AG09319 (cell line): ENCODE measurements at regions not wholly inside any gene's neighbourhood (a gene's known extent, or its start where the extent isn't known, plus 50 kb on each side); places are given as distances from the start of the nearest gene placed in this dataset.
"Not testable (repeated sequence)": the region's sequence is repeated elsewhere in the genome, so short reads cannot be mapped to it uniquely, and the experiment has no call there.

Experiments used
- DNase-seq: peaks from one replicate; pipeline ENCODE4 v3.0.0-alpha.2; 2010; ENCODE audit warnings: low read depth; ENCODE audit errors: extremely low read depth
- CTCF ChIP-seq: IDR thresholded peaks from 2 replicates; pipeline ENCODE4 v1.5.1; 2011; ENCODE audit warnings: low read depth, mild to moderate bottlenecking, inconsistent platforms, low read length, moderate library complexity

- no peak for DNase-seq
- TF ChIP-seq CTCF: no peak
Measured at GRCh38 chr6:19892260-19892659, 55.1 kb downstream of the ID4 start.

DNA sequence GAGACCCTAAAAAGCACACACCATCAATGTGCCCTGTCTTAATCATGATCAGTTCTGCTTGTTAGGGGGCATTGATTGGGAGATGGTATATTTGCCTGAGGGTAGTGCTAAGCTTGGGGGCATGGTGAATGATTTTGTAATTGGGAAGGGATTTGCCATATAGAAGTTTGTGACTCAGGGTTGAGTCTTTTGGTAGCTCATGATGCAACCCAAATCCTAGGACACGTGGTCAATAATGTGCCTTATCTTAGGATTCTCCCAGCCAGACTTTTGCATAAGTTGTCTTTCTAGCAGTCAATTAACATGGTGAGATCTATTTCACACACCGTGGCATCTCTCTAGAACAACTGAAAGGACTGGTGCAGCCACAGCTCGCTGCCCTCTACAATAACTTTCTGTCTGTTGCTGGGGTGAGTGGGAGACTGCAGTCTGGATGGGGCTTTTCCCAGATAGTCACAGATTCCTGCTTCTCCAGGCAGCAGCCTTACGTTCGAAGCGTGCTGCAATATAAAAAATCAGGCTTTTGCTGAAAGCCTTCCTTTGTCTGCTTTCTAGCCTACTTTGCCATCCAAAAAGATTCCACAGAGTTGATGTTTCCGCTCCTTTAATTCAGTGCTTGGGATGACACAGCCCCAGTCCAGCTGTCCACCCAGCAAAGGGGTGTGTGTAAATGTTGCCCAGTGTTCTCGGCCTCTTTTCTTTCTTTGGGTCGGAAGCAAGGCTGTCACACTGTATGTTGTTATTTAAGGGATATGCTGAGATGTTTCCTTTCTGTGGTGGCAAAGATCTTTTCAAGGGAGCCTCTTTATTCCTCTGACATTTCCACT is 58.9 kb downstream of the ID4 start:
- no peak for DNase-seq
- TF ChIP-seq CTCF: no peak

DNA sequence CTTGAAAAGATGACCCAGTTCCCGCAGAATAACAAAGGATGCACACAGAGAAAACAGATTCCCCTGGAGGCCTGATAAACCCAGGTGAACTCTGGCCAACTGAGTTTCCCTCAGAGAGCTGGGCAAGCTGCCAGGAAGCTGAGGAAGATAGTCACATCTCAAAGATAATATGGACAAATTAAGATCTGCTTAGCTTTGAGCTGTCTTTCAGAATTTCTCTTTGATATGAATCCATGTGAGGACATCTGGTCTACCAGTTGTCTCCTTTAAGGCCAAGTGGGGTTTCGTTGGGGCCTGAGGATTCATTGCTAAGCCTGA is 59.5 kb downstream of the ID4 start:
- TF ChIP-seq CTCF: no peak
- DNase-seq: no peak

GRCh38 chr6:19898141-19898740 is 61.1 kb downstream of the ID4 start:
- TF ChIP-seq CTCF: no peak
- no peak for DNase-seq

DNA sequence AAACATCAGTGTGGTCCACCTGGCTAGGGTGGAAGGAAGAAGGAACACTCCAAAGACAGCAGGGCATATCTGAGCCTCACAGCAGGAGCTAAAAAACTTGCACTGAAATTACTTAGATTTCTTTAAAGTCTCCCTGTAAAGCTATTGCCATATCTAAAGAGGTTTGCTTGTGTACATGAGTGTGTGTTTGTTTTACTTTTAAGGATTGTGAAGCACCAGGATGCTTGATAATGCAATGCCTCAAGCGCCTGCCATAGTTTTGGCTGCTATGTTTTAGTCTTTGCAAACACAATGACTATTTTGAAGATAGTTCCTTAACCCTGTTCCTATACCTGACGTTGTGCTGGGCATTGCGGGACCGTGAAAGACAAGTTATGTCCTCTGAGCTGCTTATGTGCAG is 65.0 kb downstream of the ID4 start:
- DNase-seq: no peak
- no peak for TF ChIP-seq CTCF

- DNase-seq: not testable (repeated sequence)
Measured at GRCh38 chr6:19904408-19904807, 67.2 kb downstream of the ID4 start.

GRCh38 chr6:19905584-19905983 is 68.4 kb downstream of the ID4 start:
- no peak for TF ChIP-seq CTCF
- DNase-seq: no peak

DNA sequence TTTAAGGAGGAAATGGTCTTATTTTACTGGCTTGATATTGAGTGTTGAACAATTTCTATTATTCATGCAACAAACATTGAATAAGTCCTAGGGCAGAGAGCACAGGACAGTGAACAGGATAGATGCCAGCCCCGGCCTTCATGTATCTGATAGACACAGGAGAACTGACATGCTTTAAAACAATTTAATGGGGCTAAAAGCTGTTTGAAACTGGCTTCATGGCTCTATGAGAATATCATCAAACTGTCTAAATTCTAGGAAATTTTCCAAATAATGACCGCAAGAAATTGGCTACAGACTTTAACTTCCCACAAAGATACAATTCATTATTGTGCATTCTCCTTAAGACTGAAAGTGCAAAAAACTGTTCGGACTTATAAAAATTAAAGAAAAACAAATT is 69.0 kb downstream of the ID4 start:
- no peak for DNase-seq
- TF ChIP-seq CTCF: no peak
